Body of pancreas (tissue), 4 donors: ENCODE measurements at regions not wholly inside any gene's neighbourhood (a gene's known extent, or its start where the extent isn't known, plus 50 kb on each side); places are given as distances from the start of the nearest gene placed in this dataset.

ENCODE experiments used
- ATAC-seq: fragments of 150-250 bp; one replicate; pipeline ENCODE4 v1.9.1; 2016
- DNase-seq, 4 donors: peaks; one replicate each; pipeline ENCODE4 v3.0.0-alpha.2; 2019
- H3K27ac ChIP-seq, 4 donors: fragments of 200-600 bp; sonication (generic); 1 replicate in 3 of 4; 2 replicates in 1 of 4; pipeline versions ENCODE4 v1.5.1 to v1.6.1; 2016 to 2019; ENCODE audit warnings: mild to moderate bottlenecking in 1 of 4, mixed read lengths in 1 of 4, moderate library complexity in 1 of 4
- H3K27me3 ChIP-seq, 2 donors: fragments of 200-600 bp; sonication (generic); one replicate each; pipeline ENCODE4 v1.6.0; 2016; ENCODE audit warnings: mild to moderate bottlenecking in 1 of 2
- H3K36me3 ChIP-seq, 2 donors: fragments of 200-600 bp; sonication (generic); replicated peaks in 1 of 2; 2 replicates each; pipeline ENCODE4 v1.5.1; 2016; ENCODE audit warnings: low read depth in 2 of 2; ENCODE audit not compliant: insufficient read depth in 1 of 2
- H3K4me1 ChIP-seq: fragments of 200-600 bp; sonication (generic); one replicate; pipeline ENCODE4 v1.6.0; 2016
- H3K4me3 ChIP-seq, 2 donors: fragments of 200-600 bp; sonication (generic); 1 replicate in 1 of 2; 2 replicates in 1 of 2; pipeline ENCODE4 v1.5.1; 2016 to 2019
- H3K9me3 ChIP-seq, 3 donors: fragments of 200-600 bp; sonication (generic); 1 replicate in 2 of 3; 2 replicates in 1 of 3; pipeline ENCODE4 v1.5.1; 2016
- POLR2A ChIP-seq, 3 donors: fragments of 450-650 bp; IDR thresholded peaks; one replicate each; pipeline ENCODE4 v1.6.1; 2016; ENCODE audit warnings: antibody characterized with exemption in 3 of 3, mild to moderate bottlenecking in 2 of 3
- WGBS, 2 donors: methylation state at CpG; one replicate each; pipeline ENCODE4 v1.1.5; 2017; 5-methylcytosine and 5-hydroxymethylcytosine counted together
- intact Hi-C: fragments of 100-400 bp; cut with DNase I; formaldehyde crosslinking; loops from one replicate; pipeline ENCODE4 v1.15.1; 2023
- TF ChIP-seq, protein P1 (sequence below), 7 experiments: fragments of 450-650 bp in 4 of 7; fragments of 200-600 bp in 3 of 7; sonication (generic) in 3 of 7; IDR thresholded peaks; one replicate each; pipeline ENCODE4 v1.5.1; 2016 to 2019; ENCODE audit warnings: antibody characterized with exemption in 7 of 7

DNA sequence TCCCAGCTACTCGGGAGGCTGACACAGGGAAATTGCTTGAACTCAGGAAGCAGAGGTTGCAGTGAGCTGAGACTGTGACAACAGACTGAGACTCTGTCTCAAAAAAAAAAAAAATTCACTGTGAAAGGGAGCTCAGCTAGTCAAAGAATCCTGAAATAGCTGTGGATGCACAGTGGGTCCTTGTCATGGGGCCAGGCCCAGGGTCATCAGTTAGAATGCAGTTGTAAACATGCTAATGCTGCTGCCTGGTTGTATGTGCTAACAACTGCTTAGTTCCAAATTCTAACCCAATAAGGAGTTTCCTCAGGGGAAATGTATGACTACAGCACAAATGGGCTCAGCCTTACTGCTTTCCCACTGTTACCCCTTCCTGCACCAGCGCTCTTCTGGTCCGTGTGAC lies 84.0 kb downstream of the PALM2AKAP2 start:
- DNase-seq (no peak), ATAC-seq (no peak)
- WGBS, 2 donors: 90 to 91% methylated on average over 3 of the region's 3 CpGs
- no peak overlapping the region for H3K4me3 ChIP-seq
- no peaks in the 10 kb centered on the region for H3K36me3 ChIP-seq
- no peak overlapping the region for H3K27ac ChIP-seq
- intact Hi-C loops: no loop called here
- H3K9me3 ChIP-seq: no peaks in the 10 kb centered on the region
- H3K4me1 ChIP-seq: no peaks in the 10 kb centered on the region
- TF ChIP-seq, protein P1, sequence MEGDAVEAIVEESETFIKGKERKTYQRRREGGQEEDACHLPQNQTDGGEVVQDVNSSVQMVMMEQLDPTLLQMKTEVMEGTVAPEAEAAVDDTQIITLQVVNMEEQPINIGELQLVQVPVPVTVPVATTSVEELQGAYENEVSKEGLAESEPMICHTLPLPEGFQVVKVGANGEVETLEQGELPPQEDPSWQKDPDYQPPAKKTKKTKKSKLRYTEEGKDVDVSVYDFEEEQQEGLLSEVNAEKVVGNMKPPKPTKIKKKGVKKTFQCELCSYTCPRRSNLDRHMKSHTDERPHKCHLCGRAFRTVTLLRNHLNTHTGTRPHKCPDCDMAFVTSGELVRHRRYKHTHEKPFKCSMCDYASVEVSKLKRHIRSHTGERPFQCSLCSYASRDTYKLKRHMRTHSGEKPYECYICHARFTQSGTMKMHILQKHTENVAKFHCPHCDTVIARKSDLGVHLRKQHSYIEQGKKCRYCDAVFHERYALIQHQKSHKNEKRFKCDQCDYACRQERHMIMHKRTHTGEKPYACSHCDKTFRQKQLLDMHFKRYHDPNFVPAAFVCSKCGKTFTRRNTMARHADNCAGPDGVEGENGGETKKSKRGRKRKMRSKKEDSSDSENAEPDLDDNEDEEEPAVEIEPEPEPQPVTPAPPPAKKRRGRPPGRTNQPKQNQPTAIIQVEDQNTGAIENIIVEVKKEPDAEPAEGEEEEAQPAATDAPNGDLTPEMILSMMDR (IDR thresholded peaks at IDR 0.05): no peak
- no peak for TF ChIP-seq POLR2A (IDR thresholded peaks at IDR 0.05)
- no peaks in the 10 kb centered on the region for H3K27me3 ChIP-seq

DNA sequence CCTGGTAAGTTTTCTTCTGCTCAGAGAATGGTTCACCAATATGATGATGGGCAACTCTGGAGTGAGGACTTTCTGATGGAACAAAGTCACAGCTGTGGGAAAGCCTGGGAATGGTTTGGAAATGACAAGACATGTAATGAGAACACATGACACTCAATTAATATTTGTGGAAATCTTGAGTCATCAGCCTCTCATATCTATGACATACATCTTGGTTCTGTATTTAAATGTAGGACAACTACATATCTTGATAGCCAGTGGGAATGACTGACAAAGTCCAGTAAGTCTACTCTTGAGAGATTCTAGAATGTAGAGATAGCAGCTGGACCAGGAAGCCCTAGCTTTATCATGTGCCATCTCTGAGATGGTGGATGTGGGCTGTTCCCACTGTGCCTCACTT lies 85.5 kb downstream of the PALM2AKAP2 start:
- DNase-seq: no peak
- H3K4me3 ChIP-seq: no peak overlapping the region
- H3K36me3 ChIP-seq: no peaks in the 10 kb centered on the region
- no peak overlapping the region for H3K27ac ChIP-seq
- no peaks in the 10 kb centered on the region for H3K4me1 ChIP-seq
- H3K27me3 ChIP-seq: no peaks in the 10 kb centered on the region
- intact Hi-C loops: no loop called here
- no peak for TF ChIP-seq POLR2A (IDR thresholded peaks at IDR 0.05)
- TF ChIP-seq, protein P1 (IDR thresholded peaks at IDR 0.05): no peak
- H3K9me3 ChIP-seq: no peaks in the 10 kb centered on the region
- no peak for ATAC-seq

DNA sequence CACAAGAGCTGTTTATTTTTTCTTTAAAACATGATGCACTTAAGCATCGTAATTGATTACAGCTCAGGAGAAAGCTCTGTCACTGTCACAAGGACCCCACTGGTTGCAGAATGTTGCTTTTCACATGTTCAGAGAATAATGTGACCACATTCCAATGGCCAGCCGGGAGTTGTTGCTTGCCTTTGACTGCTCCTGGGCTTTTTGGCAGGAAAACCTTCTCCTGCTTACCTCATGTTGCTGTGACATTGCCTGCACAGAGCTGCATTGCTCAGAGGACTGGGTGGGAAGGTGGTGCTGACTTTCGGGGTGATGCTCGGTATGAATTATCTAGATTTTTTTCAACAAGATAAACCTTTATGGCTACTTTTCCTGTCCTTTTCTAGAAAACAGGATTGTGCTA lies 88.2 kb downstream of the PALM2AKAP2 start:
- H3K27me3 ChIP-seq: no peaks in the 10 kb centered on the region
- WGBS, 2 donors: 63 to 72% methylated on average over 4 of the region's 4 CpGs
- TF ChIP-seq POLR2A (IDR thresholded peaks at IDR 0.05): no peak
- TF ChIP-seq, protein P1 (IDR thresholded peaks at IDR 0.05): no peak
- intact Hi-C loops: no loop called here
- ATAC-seq (no peak), DNase-seq (no peak)
- no peaks in the 10 kb centered on the region for H3K4me1 ChIP-seq
- H3K4me3 ChIP-seq: no peak overlapping the region
- no peaks in the 10 kb centered on the region for H3K36me3 ChIP-seq
- no peak overlapping the region for H3K27ac ChIP-seq
- H3K9me3 ChIP-seq: no peaks in the 10 kb centered on the region

DNA sequence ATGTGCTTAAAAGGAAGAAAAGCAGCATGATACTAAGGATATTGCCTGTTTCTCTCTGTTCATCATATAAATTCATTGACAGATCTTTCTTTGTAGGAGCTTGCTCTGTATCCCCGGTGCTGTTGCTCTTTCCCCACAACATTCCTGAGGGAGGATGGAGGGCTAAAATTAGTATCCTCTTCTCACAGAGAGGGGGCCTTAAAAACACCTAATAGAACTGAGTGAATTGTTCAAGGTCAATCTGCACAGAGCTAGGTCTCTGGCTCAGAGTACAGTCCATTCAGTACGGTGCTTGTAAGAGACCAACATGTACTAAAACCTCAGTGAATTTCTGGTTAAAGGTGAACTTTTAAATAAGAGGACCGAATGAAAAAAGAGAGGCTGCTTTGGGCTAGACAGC lies 88.7 kb downstream of the PALM2AKAP2 start:
- H3K27me3 ChIP-seq: no peaks in the 10 kb centered on the region
- no peak overlapping the region for H3K27ac ChIP-seq
- no peak for DNase-seq
- H3K4me3 ChIP-seq: no peak overlapping the region
- H3K36me3 ChIP-seq: no peaks in the 10 kb centered on the region
- WGBS, 2 donors: 40 to 44% methylated on average over 3 of the region's 3 CpGs
- no peaks in the 10 kb centered on the region for H3K9me3 ChIP-seq
- no peaks in the 10 kb centered on the region for H3K4me1 ChIP-seq
- TF ChIP-seq, protein P1 (IDR thresholded peaks at IDR 0.05): no peak
- no peak for TF ChIP-seq POLR2A (IDR thresholded peaks at IDR 0.05)
- intact Hi-C loops: no loop called here
- ATAC-seq: no peak

DNA sequence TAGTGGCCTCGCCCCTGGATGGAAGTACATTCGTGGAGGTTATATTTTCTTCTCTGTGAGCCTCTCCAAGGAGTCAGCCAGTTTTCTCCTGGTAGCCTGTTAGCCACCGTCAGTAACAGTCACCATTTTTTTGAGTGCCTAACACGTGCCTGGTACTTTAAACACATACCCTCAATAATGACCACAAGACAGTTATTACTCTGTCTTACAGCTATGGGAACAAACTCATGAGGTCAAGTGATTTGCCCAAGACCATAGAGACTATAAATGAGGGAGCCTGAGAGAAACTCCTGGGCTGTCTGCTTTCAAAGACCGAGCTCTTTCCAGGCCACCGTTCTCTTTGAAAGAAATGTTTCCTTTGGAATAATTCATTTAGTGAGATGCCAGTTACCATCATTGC lies 90.4 kb downstream of the PALM2AKAP2 start:
- Histone ChIP-seq H3K27me3 (no peaks in the 10 kb centered on the region), H3K36me3 (no peaks in the 10 kb centered on the region), H3K27ac (no peak overlapping the region), H3K4me3 (no peak overlapping the region), H3K4me1 (no peaks in the 10 kb centered on the region), H3K9me3 (no peaks in the 10 kb centered on the region)
- TF ChIP-seq, protein P1 (IDR thresholded peaks at IDR 0.05): no peak
- TF ChIP-seq POLR2A (IDR thresholded peaks at IDR 0.05): no peak
- 62 to 67% methylated on average over 6 of the region's 6 CpGs for WGBS, 2 donors
- no peak for DNase-seq
- ATAC-seq: no peak
- intact Hi-C loops: no loop called here
